ENCODE measurements at regions not wholly inside any gene's neighbourhood (a gene's known extent, or its start where the extent isn't known, plus 50 kb on each side); places are given as distances from the start of the nearest gene placed in this dataset.
"Not testable (repeated sequence)": the region's sequence is repeated elsewhere in the genome, so short reads cannot be mapped to it uniquely, and the experiment has no call there.

DNA sequence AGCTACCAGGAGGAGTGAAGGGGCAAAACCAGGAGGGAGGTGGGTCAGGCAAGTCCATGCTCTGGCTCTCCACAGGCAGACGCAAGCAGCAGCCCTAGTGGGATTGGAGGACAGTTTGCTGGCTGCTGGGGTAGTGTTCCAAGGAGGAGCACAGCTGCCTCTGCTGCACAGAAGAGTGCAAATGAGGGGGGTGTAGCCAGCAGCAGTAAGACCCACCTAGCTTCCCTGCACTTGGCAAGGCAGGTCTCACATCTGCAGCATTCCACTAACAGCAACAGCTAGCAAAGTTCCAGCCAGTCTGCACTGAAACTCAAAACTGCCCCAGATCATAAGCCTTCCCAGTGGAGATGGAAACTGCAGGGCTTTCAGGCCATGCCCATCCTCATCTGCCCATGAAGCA lies 405.0 kb downstream of the UTRN start:
- DNase-seq (ENCODE audit: low spot score) (no peak), ATAC-seq (ENCODE audit: insufficient number of reproducible peaks, low FRiP score, low read depth) (no peak)
- H3K4me3 ChIP-seq: no peak overlapping the region
- peaks cover 5% of the 10 kb centered on the region for H3K9me3 ChIP-seq
- H3K36me3 ChIP-seq: no peaks in the 10 kb centered on the region
- H3K4me1 ChIP-seq (ENCODE audit: control insufficient read depth in 1 of 2, low read depth in 2 of 2): no peaks in the 10 kb centered on the region
- TF ChIP-seq, protein P1, sequence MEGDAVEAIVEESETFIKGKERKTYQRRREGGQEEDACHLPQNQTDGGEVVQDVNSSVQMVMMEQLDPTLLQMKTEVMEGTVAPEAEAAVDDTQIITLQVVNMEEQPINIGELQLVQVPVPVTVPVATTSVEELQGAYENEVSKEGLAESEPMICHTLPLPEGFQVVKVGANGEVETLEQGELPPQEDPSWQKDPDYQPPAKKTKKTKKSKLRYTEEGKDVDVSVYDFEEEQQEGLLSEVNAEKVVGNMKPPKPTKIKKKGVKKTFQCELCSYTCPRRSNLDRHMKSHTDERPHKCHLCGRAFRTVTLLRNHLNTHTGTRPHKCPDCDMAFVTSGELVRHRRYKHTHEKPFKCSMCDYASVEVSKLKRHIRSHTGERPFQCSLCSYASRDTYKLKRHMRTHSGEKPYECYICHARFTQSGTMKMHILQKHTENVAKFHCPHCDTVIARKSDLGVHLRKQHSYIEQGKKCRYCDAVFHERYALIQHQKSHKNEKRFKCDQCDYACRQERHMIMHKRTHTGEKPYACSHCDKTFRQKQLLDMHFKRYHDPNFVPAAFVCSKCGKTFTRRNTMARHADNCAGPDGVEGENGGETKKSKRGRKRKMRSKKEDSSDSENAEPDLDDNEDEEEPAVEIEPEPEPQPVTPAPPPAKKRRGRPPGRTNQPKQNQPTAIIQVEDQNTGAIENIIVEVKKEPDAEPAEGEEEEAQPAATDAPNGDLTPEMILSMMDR (IDR thresholded peaks at IDR 0.05): no peak
- H3K27me3 ChIP-seq (replicated peaks; ENCODE audit: insufficient read depth): no peaks in the 10 kb centered on the region
- no peak overlapping the region for H3K27ac ChIP-seq

DNA sequence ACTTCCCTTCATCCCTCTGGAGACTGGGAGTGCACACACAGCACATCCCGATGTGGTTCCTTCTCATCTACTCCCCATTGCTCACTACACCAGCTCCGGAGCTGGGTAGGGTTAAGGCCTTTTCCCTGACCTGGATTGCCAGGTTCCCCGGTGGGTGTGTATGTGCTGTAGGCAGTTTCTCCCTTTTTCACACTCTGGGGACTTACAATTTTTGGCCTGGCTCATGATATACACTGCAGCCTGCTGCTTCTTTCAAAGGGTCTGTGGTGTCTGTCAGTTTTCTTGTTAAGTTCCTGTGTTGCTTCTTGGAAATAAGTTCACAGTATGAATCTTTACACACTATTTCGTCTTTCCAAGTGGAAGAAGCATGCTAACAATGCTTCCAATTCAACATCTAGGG lies 405.5 kb downstream of the UTRN start:
- DNase-seq (ENCODE audit: low spot score): no peak
- H3K27me3 ChIP-seq (replicated peaks; ENCODE audit: insufficient read depth): no peaks in the 10 kb centered on the region
- H3K27ac ChIP-seq: no peak overlapping the region
- ATAC-seq (ENCODE audit: insufficient number of reproducible peaks, low FRiP score, low read depth): no peak
- no peak overlapping the region for H3K4me3 ChIP-seq
- TF ChIP-seq, protein P1 (IDR thresholded peaks at IDR 0.05): no peak
- no peaks in the 10 kb centered on the region for H3K4me1 ChIP-seq (ENCODE audit: control insufficient read depth in 1 of 2, low read depth in 2 of 2)
- no peaks in the 10 kb centered on the region for H3K36me3 ChIP-seq
- H3K9me3 ChIP-seq: peaks cover 5% of the 10 kb centered on the region

DNA sequence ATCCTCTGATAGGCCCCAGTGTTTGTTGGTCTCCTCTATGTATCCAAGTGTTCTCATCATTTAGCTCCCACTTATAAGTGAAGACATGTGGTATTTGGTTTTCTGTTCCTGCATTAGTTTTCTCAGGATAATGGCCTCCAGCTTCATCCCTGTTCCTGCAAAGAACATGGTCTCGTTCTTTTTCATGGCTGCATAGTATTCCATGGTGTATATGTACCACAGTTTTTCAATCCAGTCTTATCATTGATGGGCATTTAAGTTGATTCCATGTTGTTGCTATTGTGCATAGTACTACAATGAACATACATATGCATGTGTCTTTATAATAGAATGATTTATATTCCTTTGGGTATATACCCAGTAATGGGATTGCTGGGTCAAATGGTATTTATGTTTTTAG lies 406.9 kb downstream of the UTRN start:
- not testable (repeated sequence) for H3K4me1 ChIP-seq (ENCODE audit: control insufficient read depth in 1 of 2, low read depth in 2 of 2); H3K27ac ChIP-seq; ATAC-seq (ENCODE audit: insufficient number of reproducible peaks, low FRiP score, low read depth); H3K27me3 ChIP-seq (replicated peaks; ENCODE audit: insufficient read depth); DNase-seq (ENCODE audit: low spot score); H3K9me3 ChIP-seq; H3K36me3 ChIP-seq; H3K4me3 ChIP-seq

DNA sequence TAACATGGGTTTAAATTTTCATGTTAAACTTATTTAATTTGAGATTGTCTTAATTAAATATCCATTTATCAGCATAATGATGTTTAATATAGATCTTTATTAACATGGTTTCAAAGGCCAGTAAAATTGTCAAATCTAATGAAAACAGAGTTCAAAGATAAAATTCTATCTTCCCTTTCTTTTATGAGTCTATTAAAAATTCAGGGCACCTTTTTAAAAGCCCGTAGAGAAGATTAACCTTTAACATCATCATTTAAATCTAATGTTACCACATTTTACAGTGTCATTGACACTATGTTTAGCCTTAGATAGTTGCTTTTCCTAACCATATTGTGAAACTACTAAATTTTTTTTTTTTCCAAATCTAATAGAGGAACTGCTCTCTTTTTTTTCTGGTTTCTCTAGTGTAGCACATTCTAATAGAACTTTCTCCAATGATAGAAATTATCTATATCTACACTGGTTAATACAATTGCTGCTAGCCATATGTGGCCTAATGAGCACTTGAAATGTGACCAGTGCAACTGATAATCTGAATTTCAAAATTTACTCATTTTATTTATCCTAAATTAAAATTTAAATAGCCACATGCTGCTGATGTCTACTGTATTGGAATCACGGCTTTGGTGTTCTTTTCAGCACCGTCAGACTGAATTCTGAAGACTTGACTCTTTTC lies 410.9 kb downstream of the UTRN start:
- Histone ChIP-seq H3K36me3 (peaks cover 2% of the 10 kb centered on the region), H3K27ac (no peak overlapping the region), H3K4me1 (ENCODE audit: control insufficient read depth in 1 of 2, low read depth in 2 of 2) (peaks cover 5 to 12% of the 10 kb centered on the region in 2 donors), H3K9me3 (no peaks in the 10 kb centered on the region), H3K27me3 (replicated peaks; ENCODE audit: insufficient read depth) (no peaks in the 10 kb centered on the region), H3K4me3 (no peak overlapping the region)
- ATAC-seq (ENCODE audit: insufficient number of reproducible peaks, low FRiP score, low read depth) (no peak), DNase-seq (ENCODE audit: low spot score) (no peak)
- TF ChIP-seq, protein P1 (IDR thresholded peaks at IDR 0.05): no peak

DNA sequence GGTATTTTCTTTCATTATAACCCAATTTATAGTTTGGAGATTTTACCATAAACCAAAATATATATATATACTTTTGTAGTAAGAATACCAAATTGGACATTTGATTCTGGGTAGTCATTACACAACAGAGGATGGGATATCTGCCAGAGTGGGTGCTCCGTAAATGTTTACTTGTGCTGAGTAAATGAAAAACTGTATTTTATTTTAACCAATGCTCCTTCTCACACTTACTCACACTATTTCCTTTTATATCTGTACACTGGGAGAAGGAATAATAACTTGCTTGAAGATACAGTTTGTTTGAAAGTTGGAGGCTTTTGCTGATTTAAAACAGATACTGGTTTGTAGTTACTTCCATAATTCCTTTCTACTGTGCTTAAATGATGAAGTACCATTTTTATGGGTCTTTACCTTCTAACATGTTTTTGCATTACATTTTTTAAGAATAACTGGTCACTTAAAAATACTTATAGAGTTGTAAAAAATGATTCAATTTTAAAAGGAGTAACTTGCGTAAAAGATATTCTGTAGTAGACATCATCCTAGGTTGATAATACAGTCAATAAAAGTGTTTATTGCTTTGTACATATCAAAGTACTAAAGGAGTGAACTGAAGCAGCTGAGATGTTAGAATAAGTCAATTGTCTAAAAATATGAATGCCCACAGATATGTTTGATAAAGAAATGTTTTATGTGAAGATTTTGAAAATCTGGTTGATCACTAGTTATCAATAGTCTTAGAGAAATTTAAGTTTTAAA lies 411.7 kb downstream of the UTRN start:
- H3K27me3 ChIP-seq (replicated peaks; ENCODE audit: insufficient read depth): no peaks in the 10 kb centered on the region
- H3K4me3 ChIP-seq: no peak overlapping the region
- TF ChIP-seq, protein P1 (IDR thresholded peaks at IDR 0.05): no peak
- peaks cover 2% of the 10 kb centered on the region for H3K36me3 ChIP-seq
- no peak for ATAC-seq (ENCODE audit: insufficient number of reproducible peaks, low FRiP score, low read depth)
- peaks cover 5 to 12% of the 10 kb centered on the region in 2 donors for H3K4me1 ChIP-seq (ENCODE audit: control insufficient read depth in 1 of 2, low read depth in 2 of 2)
- DNase-seq (ENCODE audit: low spot score): no peak
- H3K9me3 ChIP-seq: no peaks in the 10 kb centered on the region
- no peak overlapping the region for H3K27ac ChIP-seq
